HEK293T (cell line): ENCODE measurements at regions not wholly inside any gene's neighbourhood (a gene's known extent, or its start where the extent isn't known, plus 50 kb on each side); places are given as distances from the start of the nearest gene placed in this dataset.

Experiments
- CTCF ChIA-PET: fragments of 350-600 bp; formaldehyde crosslinking; extraction: SDS; loops from one replicate; lab custom pipeline; 2021; ENCODE audit warnings: antibody characterized with exemption, inconsistent platforms; lab: Yijun Ruan, JAX
- POLR2A ChIA-PET: fragments of 350-600 bp; formaldehyde crosslinking; extraction: SDS; loops from one replicate; lab custom pipeline; 2020; ENCODE audit warnings: antibody characterized with exemption, inconsistent platforms; lab: Yijun Ruan, JAX
- DNase-seq: peaks from one replicate; pipeline ENCODE4 v3.0.0; 2012; ENCODE audit warnings: mixed read lengths; ENCODE audit errors: extremely low spot score
- ARNT ChIP-seq: fragments of 450-650 bp; IDR thresholded peaks from 2 replicates; pipeline ENCODE4 v1.6.1; 2017; ENCODE audit warnings: mild to moderate bottlenecking
- BHLHE40 ChIP-seq: fragments of 450-650 bp; IDR thresholded peaks from 2 replicates; pipeline ENCODE4 v1.6.1; 2016; ENCODE audit warnings: mild to moderate bottlenecking, moderate library complexity, borderline replicate concordance
- CTBP1 ChIP-seq: fragments of 450-650 bp; IDR thresholded peaks from 2 replicates; pipeline ENCODE4 v1.6.1; 2016; ENCODE audit warnings: borderline replicate concordance
- ELF4 ChIP-seq: fragments of 450-650 bp; IDR thresholded peaks from 2 replicates; pipeline ENCODE4 v1.6.1; 2017; ENCODE audit warnings: antibody characterized with exemption
- FOXA1 ChIP-seq: fragments of 450-650 bp; IDR thresholded peaks from 2 replicates; pipeline ENCODE4 v1.6.1; 2016; ENCODE audit warnings: mild to moderate bottlenecking
- FOXK2 ChIP-seq: fragments of 450-650 bp; IDR thresholded peaks from 2 replicates; pipeline ENCODE4 v1.6.1; 2016; ENCODE audit warnings: mild to moderate bottlenecking
- FOXM1 ChIP-seq: fragments of 450-650 bp; IDR thresholded peaks from 2 replicates; pipeline ENCODE4 v1.6.1; 2017; ENCODE audit warnings: mild to moderate bottlenecking, borderline replicate concordance
- HDGF ChIP-seq: fragments of 450-650 bp; IDR thresholded peaks from 2 replicates; pipeline ENCODE4 v1.6.1; 2017; ENCODE audit warnings: antibody characterized with exemption, borderline replicate concordance
- L3MBTL2 ChIP-seq: fragments of 450-650 bp; conservative IDR thresholded peaks from 2 replicates; pipeline ENCODE4 v1.6.1; 2016; ENCODE audit warnings: mild to moderate bottlenecking
- LEF1 ChIP-seq: fragments of 450-650 bp; IDR thresholded peaks from 2 replicates; pipeline ENCODE4 v1.6.1; 2017; ENCODE audit warnings: mild to moderate bottlenecking, borderline replicate concordance
- NFRKB ChIP-seq: fragments of 450-650 bp; IDR thresholded peaks from 2 replicates; pipeline ENCODE4 v1.6.1; 2016; ENCODE audit warnings: mild to moderate bottlenecking, moderate library complexity
- PKNOX1 ChIP-seq: fragments of 450-650 bp; IDR thresholded peaks from 2 replicates; pipeline ENCODE4 v1.6.1; 2016
- SP1 ChIP-seq: fragments of 450-650 bp; IDR thresholded peaks from 2 replicates; pipeline ENCODE4 v1.6.1; 2017
- SUZ12 ChIP-seq: fragments of 450-650 bp; IDR thresholded peaks from 2 replicates; pipeline ENCODE4 v1.6.1; 2016; ENCODE audit warnings: mild to moderate bottlenecking
- TARDBP ChIP-seq: fragments of 450-650 bp; IDR thresholded peaks from 2 replicates; pipeline ENCODE4 v1.6.1; 2016
- ZNF384 ChIP-seq: fragments of 450-650 bp; IDR thresholded peaks from 2 replicates; pipeline ENCODE4 v1.6.1; 2016

- CTCF ChIA-PET = no interaction called here
Observed at GRCh38 chr3:163462446-163462845, 1615.8 kb downstream of the SI start.

GRCh38 chr3:163450698-163451097, 1627.6 kb downstream of the SI start:
- DNase-seq = no peak
- TF ChIP-seq HDGF (no peak), BHLHE40 (no peak), FOXA1 (no peak), FOXK2 (no peak)
- ChIA-PET CTCF (no interaction called here), POLR2A (no interaction called here)

More at GRCh38 chr3:163462446-163462845, 1615.8 kb downstream of the SI start:
- no peak for DNase-seq
- POLR2A ChIA-PET = no interaction called here
- no peak for TF ChIP-seq FOXM1
- TF ChIP-seq NFRKB = no peak
- TF ChIP-seq SUZ12 = no peak
- no peak for TF ChIP-seq ARNT
- TF ChIP-seq TARDBP = no peak
- no peak for TF ChIP-seq ELF4
- no peak for TF ChIP-seq FOXA1
- TF ChIP-seq SP1 = no peak
- TF ChIP-seq PKNOX1 = no peak
- no peak for TF ChIP-seq LEF1
- TF ChIP-seq FOXK2 = no peak
- TF ChIP-seq HDGF = no peak
- no peak for TF ChIP-seq CTBP1
- TF ChIP-seq BHLHE40 = no peak
- no peak for TF ChIP-seq ZNF384

GRCh38 chr3:163438760-163439159, 1639.5 kb downstream of the SI start:
- no peak for DNase-seq
- CTCF ChIA-PET = no interaction called here
- POLR2A ChIA-PET = no interaction called here
- no peak for TF ChIP-seq LEF1
- TF ChIP-seq ELF4 = no peak
- TF ChIP-seq PKNOX1 = no peak
- TF ChIP-seq FOXA1 = no peak
- TF ChIP-seq FOXK2 = no peak
- TF ChIP-seq SUZ12 = no peak
- no peak for TF ChIP-seq ARNT
- TF ChIP-seq NFRKB = no peak

- TF ChIP-seq TARDBP (no peak), FOXK2 (no peak), NFRKB (no peak), ZNF384 (no peak), CTBP1 (no peak), PKNOX1 (no peak), SP1 (no peak), ELF4 (no peak)
- ChIA-PET POLR2A (no interaction called here), CTCF (no interaction called here)
Observed at GRCh38 chr3:163422671-163423070, 1655.6 kb downstream of the SI start.

GRCh38 chr3:163391407-163392181, 1686.7 kb downstream of the SI start:
- ChIA-PET CTCF (no interaction called here), POLR2A (no interaction called here)
- TF ChIP-seq SP1 (no peak), BHLHE40 (no peak), TARDBP (no peak), L3MBTL2 (no peak), FOXM1 (no peak), FOXK2 (no peak), CTBP1 (no peak), FOXA1 (no peak), SUZ12 (no peak), ARNT (no peak), HDGF (no peak), PKNOX1 (no peak), LEF1 (no peak), NFRKB (no peak)
- DNase-seq = no peak

More at GRCh38 chr3:163422671-163423070, 1655.6 kb downstream of the SI start:
- no peak for DNase-seq

GRCh38 chr3:163384383-163384782, 1693.9 kb downstream of the SI start:
- CTCF ChIA-PET = no interaction called here

More at GRCh38 chr3:163384383-163384782, 1693.9 kb downstream of the SI start:
- no peak for DNase-seq
- POLR2A ChIA-PET = no interaction called here
- TF ChIP-seq FOXM1 = no peak
- no peak for TF ChIP-seq ELF4
- TF ChIP-seq SUZ12 = no peak
- no peak for TF ChIP-seq PKNOX1
- no peak for TF ChIP-seq CTBP1
